Upper lobe of left lung (tissue), 6 donors: ENCODE measurements at regions not wholly inside any gene's neighbourhood (a gene's known extent, or its start where the extent isn't known, plus 50 kb on each side); places are given as distances from the start of the nearest gene placed in this dataset.
"Not testable (repeated sequence)": the region's sequence is repeated elsewhere in the genome, so short reads cannot be mapped to it uniquely, and the experiment has no call there.

Source experiments
- ATAC-seq, 2 donors: fragments of 200-7000 bp; cut with Tn5 transposase; one replicate each; pipeline ENCODE4 v1.9.1; 2022; ENCODE audit warnings: mild to moderate bottlenecking in 2 of 2, moderate library complexity in 2 of 2; ENCODE audit not compliant: low FRiP score in 2 of 2
- DNase-seq, 2 donors: peaks; one replicate each; pipeline ENCODE4 v3.0.0-alpha.2; 2019 to 2020
- H3K27ac ChIP-seq, 4 donors: fragments of 200-600 bp; sonication (generic); one replicate each; pipeline ENCODE4 v1.5.1; 2016 to 2019
- H3K27me3 ChIP-seq, 4 donors: fragments of 200-600 bp; sonication (generic); one replicate each; pipeline ENCODE4 v1.5.1; 2017 to 2019
- H3K36me3 ChIP-seq, 4 donors: fragments of 200-600 bp; sonication (generic); one replicate each; pipeline ENCODE4 v1.5.1; 2016 to 2019
- H3K4me1 ChIP-seq, 4 donors: fragments of 200-600 bp; sonication (generic); one replicate each; pipeline ENCODE4 v1.5.1; 2018 to 2019
- H3K4me3 ChIP-seq, 4 donors: fragments of 200-600 bp; sonication (generic); one replicate each; pipeline ENCODE4 v1.5.1; 2017 to 2019; ENCODE audit warnings: mild to moderate bottlenecking in 2 of 4, moderate library complexity in 1 of 4
- H3K9me3 ChIP-seq, 4 donors: fragments of 200-600 bp; sonication (generic); one replicate each; pipeline ENCODE4 v1.5.1; 2018 to 2019
- EP300 ChIP-seq, 4 donors: sonication (generic); formaldehyde crosslinking; IDR thresholded peaks; one replicate each; pipeline ENCODE4 v1.5.1; 2017; ENCODE audit warnings: antibody characterized with exemption in 4 of 4, control low read depth in 2 of 4
- POLR2A ChIP-seq, 4 donors: fragments of 450-650 bp; IDR thresholded peaks; one replicate each; pipeline ENCODE4 v1.5.1; 2016 to 2017; ENCODE audit warnings: antibody characterized with exemption in 4 of 4, mild to moderate bottlenecking in 2 of 4
- POLR2AphosphoS5 ChIP-seq, 2 donors: sonication (generic); formaldehyde crosslinking; IDR thresholded peaks; one replicate each; pipeline ENCODE4 v1.5.1; 2017; ENCODE audit warnings: antibody characterized with exemption in 2 of 2
- WGBS, 2 donors: methylation state at CpG; one replicate each; pipeline ENCODE4 v1.1.5; 2017 to 2018; 5-methylcytosine and 5-hydroxymethylcytosine counted together
- TF ChIP-seq, protein P1 (sequence below), 6 experiments: fragments of 450-650 bp in 4 of 6; fragments of 200-600 bp in 2 of 6; sonication (generic) in 2 of 6; IDR thresholded peaks; one replicate each; pipeline ENCODE4 v1.5.1; 2016 to 2019; ENCODE audit warnings: antibody characterized with exemption in 6 of 6
- donor health status: DM: no; HTN: no; CAD: no; lungs with moderate emphysema.
- donor health status: DM: no; HTN: yes; CAD: no; lungs with severe emphysema.

DNA sequence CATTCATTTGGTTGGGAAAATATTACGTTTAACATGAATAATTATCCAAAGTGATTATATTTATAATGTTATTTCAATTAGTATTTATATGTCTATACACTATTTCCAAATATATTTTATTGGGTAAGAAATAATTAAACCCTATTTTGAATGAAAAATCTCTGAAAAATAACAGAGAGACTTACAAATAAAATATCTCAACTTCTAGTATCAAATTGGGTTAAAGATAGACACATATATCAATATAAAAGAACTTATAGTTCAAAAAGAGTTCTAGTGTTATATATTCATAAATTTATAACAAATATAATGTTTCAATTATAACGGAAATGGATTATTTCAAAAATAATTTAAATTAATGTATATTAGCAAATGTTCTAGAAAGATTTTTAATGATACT, 482.6 kb upstream of the PCDH20 start:
- WGBS, 2 donors, result 78 to 91% methylated on average over 2 of the region's 2 CpGs
- Histone ChIP-seq H3K27ac (no peak overlapping the region), H3K4me1 (no peaks in the 10 kb centered on the region), H3K9me3 (no peaks in the 10 kb centered on the region), H3K4me3 (no peak overlapping the region), H3K36me3 (no peaks in the 10 kb centered on the region), H3K27me3 (no peaks in the 10 kb centered on the region)
- no peak for TF ChIP-seq POLR2AphosphoS5 (IDR thresholded peaks at IDR 0.05)
- no peak for TF ChIP-seq EP300 (IDR thresholded peaks at IDR 0.05)
- TF ChIP-seq POLR2A (IDR thresholded peaks at IDR 0.05), result no peak
- TF ChIP-seq, protein P1, sequence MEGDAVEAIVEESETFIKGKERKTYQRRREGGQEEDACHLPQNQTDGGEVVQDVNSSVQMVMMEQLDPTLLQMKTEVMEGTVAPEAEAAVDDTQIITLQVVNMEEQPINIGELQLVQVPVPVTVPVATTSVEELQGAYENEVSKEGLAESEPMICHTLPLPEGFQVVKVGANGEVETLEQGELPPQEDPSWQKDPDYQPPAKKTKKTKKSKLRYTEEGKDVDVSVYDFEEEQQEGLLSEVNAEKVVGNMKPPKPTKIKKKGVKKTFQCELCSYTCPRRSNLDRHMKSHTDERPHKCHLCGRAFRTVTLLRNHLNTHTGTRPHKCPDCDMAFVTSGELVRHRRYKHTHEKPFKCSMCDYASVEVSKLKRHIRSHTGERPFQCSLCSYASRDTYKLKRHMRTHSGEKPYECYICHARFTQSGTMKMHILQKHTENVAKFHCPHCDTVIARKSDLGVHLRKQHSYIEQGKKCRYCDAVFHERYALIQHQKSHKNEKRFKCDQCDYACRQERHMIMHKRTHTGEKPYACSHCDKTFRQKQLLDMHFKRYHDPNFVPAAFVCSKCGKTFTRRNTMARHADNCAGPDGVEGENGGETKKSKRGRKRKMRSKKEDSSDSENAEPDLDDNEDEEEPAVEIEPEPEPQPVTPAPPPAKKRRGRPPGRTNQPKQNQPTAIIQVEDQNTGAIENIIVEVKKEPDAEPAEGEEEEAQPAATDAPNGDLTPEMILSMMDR (IDR thresholded peaks at IDR 0.05), result no peak
- DNase-seq (no peak), ATAC-seq (no peak)

DNA sequence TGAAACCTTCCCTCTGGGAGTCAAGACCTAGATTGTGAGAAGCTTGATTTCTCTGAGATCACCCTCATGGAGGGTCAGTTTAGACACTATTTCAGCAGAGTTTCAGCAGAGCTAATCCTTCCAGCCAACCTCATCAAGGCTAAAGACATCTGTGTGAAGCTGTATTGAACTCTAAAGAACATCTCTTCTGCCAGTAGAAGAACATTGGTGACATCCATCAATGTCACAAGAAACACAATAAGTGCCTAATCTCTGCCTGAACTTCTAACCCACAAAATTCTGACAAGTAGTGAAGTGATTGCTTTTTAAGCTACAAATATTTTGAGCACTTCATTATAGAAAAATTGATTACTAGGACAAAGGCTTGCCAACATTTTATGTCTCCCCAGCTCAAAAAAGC, 475.8 kb upstream of the PCDH20 start:
- TF ChIP-seq POLR2A (IDR thresholded peaks at IDR 0.05), result no peak
- TF ChIP-seq, protein P1 (IDR thresholded peaks at IDR 0.05), result no peak
- TF ChIP-seq EP300 (IDR thresholded peaks at IDR 0.05), result no peak
- no peak for TF ChIP-seq POLR2AphosphoS5 (IDR thresholded peaks at IDR 0.05)
- no peak for DNase-seq
- H3K36me3 ChIP-seq, result no peaks in the 10 kb centered on the region

DNA sequence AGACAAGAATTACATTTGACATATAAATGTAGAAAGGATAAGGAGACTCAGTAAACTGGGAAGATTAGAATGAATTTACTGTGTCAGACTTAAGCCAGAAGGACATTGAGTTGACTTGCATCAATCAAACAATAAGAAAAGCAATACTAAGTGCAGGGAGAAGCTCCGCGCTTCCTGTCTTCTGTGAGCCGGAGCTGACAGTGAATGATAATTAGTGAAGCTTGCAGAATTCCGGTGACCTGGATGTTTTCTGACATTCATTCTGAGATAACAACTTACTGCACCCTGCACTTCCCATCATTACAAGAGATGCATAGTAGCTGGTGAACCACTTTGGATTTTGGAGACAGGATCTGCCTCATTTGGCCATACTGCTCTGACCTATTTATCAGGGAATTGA, 469.2 kb upstream of the PCDH20 start:
- Histone ChIP-seq H3K27ac (no peak overlapping the region), H3K4me3 (no peak overlapping the region), H3K9me3 (no peaks in the 10 kb centered on the region), H3K36me3 (no peaks in the 10 kb centered on the region), H3K27me3 (no peaks in the 10 kb centered on the region), H3K4me1 (no peaks in the 10 kb centered on the region)
- ATAC-seq, result no peak
- no peak for TF ChIP-seq POLR2AphosphoS5 (IDR thresholded peaks at IDR 0.05)
- TF ChIP-seq POLR2A (IDR thresholded peaks at IDR 0.05), result no peak
- WGBS, 2 donors, result 64 to 77% methylated on average over 4 of the region's 4 CpGs
- DNase-seq, result no peak

More for the DNA sequence above, 475.8 kb upstream of the PCDH20 start:
- H3K27me3 ChIP-seq, result no peaks in the 10 kb centered on the region
- no peaks in the 10 kb centered on the region for H3K4me1 ChIP-seq
- H3K9me3 ChIP-seq, result no peaks in the 10 kb centered on the region
- no peak for ATAC-seq
- no peak overlapping the region for H3K4me3 ChIP-seq
- no peak overlapping the region for H3K27ac ChIP-seq

DNA sequence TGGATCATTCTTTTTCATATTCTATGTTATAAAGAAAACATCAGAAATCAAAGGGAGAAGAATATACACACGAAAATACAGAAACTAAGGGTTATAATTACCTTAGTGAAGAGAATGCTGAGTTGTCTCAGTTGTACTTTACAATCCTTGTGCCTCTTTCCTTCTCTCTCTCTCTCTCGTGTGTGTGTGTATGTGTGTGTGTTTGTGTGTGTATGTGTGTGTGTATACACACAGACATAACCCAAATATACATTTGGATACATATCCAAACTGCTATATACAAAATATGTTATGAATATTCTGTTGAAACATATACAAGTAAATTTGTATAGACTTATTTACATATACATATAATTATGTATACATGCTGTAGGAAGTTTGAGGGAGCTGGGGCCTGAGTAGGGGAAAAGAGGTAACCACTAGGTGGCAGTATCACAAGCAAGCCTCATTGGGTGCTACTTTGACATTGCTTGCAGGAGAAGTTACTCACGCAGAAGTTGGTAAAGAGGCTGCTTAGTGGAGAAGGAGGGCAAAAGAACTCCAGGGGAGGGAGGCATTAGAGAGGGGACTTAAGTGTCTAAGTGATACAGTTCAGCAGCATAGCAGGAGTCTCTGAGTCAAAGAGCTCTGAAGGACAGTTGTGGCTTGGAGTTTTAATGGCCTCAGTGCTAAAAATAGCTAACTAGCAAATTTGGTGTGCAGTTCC, 465.1 kb upstream of the PCDH20 start:
- ATAC-seq (no peak), DNase-seq (no peak)
- no peak overlapping the region for H3K4me3 ChIP-seq
- 46 to 52% methylated on average over 3 of the region's 3 CpGs for WGBS, 2 donors
- H3K4me1 ChIP-seq, result no peaks in the 10 kb centered on the region
- no peaks in the 10 kb centered on the region for H3K27me3 ChIP-seq
- no peak overlapping the region for H3K27ac ChIP-seq
- H3K36me3 ChIP-seq, result no peaks in the 10 kb centered on the region
- TF ChIP-seq, protein P1 (IDR thresholded peaks at IDR 0.05), result peak in 3 of 6 experiments; percentile 20 to 33 (median 27)
- no peak for TF ChIP-seq POLR2AphosphoS5 (IDR thresholded peaks at IDR 0.05)
- peaks cover 0 to 8% (median 0%) of the 10 kb centered on the region in 4 donors for H3K9me3 ChIP-seq

DNA sequence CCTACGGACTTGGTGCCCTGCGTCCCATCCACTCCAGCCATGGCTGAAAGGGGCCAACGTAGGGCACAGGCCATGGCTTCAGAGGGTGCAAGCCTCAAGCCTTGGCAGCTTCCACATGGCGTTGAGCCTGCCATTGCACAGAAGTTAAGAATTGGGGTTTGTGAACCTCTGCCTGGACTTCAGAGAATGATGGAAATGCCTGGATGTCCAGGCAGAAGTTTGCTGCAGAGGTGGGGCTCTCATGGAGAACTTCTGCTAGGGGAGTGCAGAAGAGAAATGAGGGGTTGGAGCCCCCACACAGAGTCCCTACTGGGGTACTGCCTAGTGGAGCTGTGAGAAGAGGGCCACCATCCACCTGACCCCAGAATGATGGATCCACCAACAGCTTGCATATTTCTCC, 462.9 kb upstream of the PCDH20 start:
- H3K27me3 ChIP-seq, H3K4me1 ChIP-seq, ATAC-seq, DNase-seq, H3K4me3 ChIP-seq, H3K27ac ChIP-seq, H3K36me3 ChIP-seq: not testable (repeated sequence)
- WGBS, 2 donors, result 82 to 95% methylated on average over 3 to 4 of the region's 4 CpGs
- peaks cover 0 to 23% (median 0%) of the 10 kb centered on the region in 4 donors for H3K9me3 ChIP-seq

DNA sequence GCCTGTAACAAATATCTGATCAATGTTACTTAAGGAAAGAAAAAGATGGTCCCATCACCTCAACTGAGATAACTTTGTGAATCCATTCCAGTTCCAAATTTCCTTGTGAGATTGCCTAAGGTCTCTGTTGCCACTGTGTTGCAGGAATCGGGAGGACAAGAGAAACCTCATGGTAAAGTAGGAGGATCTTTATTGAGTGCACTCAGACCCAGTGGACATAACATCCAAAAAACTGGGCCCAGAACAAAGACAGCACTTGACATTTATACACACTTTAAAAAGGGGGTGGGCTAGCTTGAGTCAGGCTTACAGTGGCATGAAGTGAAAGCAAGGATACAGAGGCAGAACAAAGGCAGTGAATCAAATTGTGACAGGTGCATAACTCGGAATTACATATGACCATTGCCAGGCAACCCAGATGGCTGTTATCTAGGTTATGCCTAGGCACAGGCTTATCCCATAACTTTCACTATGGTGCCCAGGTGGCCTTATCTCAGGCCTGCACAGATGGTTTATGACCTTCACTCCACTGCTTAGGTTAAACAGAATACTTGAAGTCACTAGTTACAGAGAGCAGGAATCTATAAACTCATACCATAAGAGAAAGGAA, 459.4 kb upstream of the PCDH20 start:
- DNase-seq (no peak), ATAC-seq (no peak)
- Histone ChIP-seq H3K4me3 (no peak overlapping the region), H3K4me1 (no peaks in the 10 kb centered on the region), H3K36me3 (no peaks in the 10 kb centered on the region), H3K9me3 (peaks cover 0 to 23% (median 0%) of the 10 kb centered on the region in 4 donors), H3K27ac (no peak overlapping the region), H3K27me3 (no peaks in the 10 kb centered on the region)
- WGBS, 2 donors, result 80 to 83% methylated on average over 2 of the region's 2 CpGs
- TF ChIP-seq EP300 (IDR thresholded peaks at IDR 0.05) (no peak), POLR2A (IDR thresholded peaks at IDR 0.05) (no peak), POLR2AphosphoS5 (IDR thresholded peaks at IDR 0.05) (no peak)
- TF ChIP-seq, protein P1 (IDR thresholded peaks at IDR 0.05), result no peak
